GM12865 (cell line): ENCODE measurements at regions not wholly inside any gene's neighbourhood (a gene's known extent, or its start where the extent isn't known, plus 50 kb on each side); places are given as distances from the start of the nearest gene placed in this dataset.

Experiments used
- DNase-seq: peaks from one replicate; pipeline ENCODE4 v3.0.0; 2010; ENCODE audit warnings: low read depth
- H3K4me3 ChIP-seq: 2 replicates; pipeline ENCODE4 v1.5.1; 2011; ENCODE audit warnings: mild to moderate bottlenecking, low read depth, low read length, control low read depth
- TF ChIP-seq, protein P1 (sequence below): IDR thresholded peaks from 2 replicates; pipeline ENCODE4 v1.5.1; 2011; ENCODE audit warnings: low read length, control low read depth, low read depth, inconsistent platforms; ENCODE audit not compliant: insufficient read depth; ENCODE audit errors: missing control alignments

DNA sequence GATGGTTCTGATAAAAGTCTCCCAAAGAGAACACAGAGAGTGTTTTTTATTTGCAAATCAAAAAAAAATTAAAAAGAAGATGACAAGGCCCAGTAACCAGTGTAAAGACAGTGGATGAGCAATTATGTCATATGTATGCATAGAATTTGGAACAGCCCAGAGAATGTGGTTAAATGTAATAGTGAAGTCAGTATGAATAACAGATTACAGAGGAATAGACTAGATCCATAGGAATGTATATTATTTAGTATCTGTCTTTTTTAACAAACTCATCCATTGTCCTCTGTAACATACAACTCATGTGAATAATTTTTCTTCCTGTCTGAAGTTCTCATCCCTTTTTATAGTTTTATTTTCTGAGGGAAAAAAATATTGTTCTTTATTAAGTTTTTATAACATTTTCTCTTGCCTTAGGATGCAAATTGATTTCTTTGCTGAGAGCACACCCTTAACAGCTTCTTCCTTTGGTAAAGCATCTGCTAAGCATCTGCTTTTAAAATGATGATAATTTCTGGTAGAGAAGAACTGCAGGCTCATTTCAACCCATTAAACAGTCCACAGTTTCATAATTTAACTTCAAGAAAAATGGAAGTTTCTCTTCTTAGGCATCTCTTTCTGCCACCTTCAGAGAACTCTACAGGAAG lies 266.5 kb upstream of the MTNR1B start:
- DNase-seq = no peak
- TF ChIP-seq, protein P1, sequence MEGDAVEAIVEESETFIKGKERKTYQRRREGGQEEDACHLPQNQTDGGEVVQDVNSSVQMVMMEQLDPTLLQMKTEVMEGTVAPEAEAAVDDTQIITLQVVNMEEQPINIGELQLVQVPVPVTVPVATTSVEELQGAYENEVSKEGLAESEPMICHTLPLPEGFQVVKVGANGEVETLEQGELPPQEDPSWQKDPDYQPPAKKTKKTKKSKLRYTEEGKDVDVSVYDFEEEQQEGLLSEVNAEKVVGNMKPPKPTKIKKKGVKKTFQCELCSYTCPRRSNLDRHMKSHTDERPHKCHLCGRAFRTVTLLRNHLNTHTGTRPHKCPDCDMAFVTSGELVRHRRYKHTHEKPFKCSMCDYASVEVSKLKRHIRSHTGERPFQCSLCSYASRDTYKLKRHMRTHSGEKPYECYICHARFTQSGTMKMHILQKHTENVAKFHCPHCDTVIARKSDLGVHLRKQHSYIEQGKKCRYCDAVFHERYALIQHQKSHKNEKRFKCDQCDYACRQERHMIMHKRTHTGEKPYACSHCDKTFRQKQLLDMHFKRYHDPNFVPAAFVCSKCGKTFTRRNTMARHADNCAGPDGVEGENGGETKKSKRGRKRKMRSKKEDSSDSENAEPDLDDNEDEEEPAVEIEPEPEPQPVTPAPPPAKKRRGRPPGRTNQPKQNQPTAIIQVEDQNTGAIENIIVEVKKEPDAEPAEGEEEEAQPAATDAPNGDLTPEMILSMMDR = no peak
- no peak overlapping the region for H3K4me3 ChIP-seq

DNA sequence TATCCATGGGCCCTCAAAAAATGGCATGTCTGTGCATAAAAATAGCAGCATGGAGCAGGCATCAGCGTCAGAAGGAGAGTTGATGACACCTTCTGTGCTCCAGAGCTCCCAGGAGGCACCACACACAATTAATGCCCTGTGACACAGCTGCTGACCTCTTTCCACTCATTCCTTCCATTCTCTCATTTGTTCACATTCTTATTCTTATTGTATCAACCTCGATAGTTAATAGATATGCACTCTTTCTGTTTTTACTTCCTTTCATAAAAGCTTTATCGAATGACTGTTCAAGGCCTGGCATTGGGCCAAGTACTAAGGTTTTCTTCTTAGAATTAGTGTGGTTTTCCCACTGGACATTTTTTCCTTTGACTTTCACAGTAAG lies 266.0 kb upstream of the MTNR1B start:
- H3K4me3 ChIP-seq = no peak overlapping the region
- no peak for DNase-seq

DNA sequence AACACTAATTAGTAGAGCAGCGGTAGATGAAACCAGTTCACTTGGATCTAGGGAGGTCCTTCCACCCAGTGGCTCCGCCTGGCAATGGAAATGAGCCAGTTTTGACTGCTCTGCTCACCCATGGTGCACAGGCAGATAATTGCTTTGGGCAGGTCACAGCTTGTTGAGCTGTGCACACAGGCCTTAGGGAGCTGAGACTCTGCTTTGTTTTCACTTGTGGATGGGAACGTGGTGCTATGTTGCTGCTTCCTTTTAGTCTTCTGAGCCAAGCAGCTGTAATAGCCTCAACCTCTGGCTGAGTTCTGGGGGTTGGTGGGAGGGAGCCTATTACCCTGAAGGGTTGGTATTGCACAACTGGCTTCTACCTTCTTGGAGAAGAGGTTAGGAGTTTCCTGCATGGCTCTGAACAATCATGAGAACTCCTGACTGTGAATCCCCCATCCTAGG lies 262.3 kb upstream of the MTNR1B start:
- no peak overlapping the region for H3K4me3 ChIP-seq
- DNase-seq = no peak
- TF ChIP-seq, protein P1 = no peak

More for the DNA sequence above, 266.0 kb upstream of the MTNR1B start:
- TF ChIP-seq, protein P1 = no peak

DNA sequence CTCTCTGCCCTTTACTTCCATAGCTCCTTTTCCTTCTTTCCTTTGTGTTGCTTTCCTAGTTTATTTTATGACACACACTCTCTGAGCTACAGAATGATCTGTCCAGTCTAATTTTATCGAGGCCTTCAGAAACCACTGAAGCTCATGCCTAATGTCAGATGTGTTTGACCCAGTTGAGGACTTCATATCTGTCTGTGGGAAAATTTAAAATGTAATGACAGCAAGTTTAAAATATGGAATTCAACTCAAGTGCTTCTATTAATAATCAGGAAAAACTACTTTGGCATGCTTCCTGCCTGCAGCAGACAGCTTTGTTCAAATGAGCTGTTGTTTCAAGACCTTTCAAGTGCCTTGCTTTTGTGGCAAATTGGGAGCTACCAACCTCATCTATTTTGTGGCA lies 261.8 kb upstream of the MTNR1B start:
- DNase-seq = no peak
- H3K4me3 ChIP-seq = no peak overlapping the region
- TF ChIP-seq, protein P1 = no peak

DNA sequence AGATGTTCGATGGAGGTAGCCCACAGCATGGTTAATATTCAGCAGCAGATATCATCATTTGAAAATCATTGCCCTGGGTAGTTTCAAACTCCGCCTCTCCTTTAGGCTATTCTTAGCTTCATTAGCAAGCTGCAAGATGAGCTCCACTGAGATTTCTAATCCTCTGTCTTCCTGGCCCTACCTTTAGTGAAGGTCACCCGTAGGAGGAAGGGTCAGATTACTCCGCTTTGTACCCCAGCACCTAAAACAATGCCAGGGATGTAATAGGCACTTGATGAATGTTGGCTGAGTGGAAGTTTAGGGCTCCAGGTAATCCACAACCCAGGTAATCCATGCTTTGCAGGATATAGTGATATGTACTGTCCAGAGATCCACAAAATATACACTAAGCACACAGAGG lies 260.1 kb upstream of the MTNR1B start:
- DNase-seq = no peak
- TF ChIP-seq, protein P1 = no peak
- no peak overlapping the region for H3K4me3 ChIP-seq

DNA sequence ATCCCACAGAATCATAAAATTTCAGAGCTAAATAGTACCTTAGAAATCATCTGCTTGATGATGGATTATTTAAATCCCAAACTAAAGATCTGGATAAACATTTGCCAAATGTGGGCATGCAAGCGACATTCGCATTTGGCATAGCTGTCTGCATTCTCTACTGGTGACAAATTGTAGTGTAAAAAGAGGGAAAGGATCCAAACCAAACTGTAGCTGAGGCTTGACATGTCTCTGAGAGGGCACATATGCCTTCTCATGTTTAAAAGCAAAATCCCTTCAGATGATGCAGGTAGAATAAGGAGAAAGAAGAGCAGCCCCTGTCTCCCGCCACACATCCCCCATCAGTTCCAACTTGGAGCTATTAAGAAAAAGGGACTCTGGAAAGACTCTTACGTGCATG lies 257.5 kb upstream of the MTNR1B start:
- TF ChIP-seq, protein P1 = no peak
- no peak overlapping the region for H3K4me3 ChIP-seq
- DNase-seq = no peak

DNA sequence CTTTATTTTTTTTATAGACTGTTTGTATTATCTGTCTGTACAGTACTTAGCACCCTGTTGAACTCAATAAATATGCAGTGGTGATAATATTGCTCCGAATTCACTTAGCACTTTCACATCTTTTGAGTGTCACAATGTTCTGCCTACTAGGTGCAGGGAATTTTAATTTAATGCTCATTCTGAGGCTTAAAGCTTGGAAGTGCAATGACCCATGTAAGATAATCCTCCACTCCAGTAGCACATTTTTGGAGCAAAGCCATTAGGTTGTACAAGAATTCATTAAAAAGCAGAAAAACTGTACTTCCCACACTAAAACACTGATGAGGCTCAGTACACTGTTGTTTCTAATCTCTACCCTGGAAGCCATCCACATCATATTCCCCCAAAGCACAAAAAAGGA lies 255.3 kb upstream of the MTNR1B start:
- TF ChIP-seq, protein P1 = no peak
- H3K4me3 ChIP-seq = no peak overlapping the region
- no peak for DNase-seq
